NCI-H128 (cell line): ENCODE measurements at regions not wholly inside any gene's neighbourhood (a gene's known extent, or its start where the extent isn't known, plus 50 kb on each side); places are given as distances from the start of the nearest gene placed in this dataset.

ENCODE experiments used
- DNase-seq: peaks from one replicate; lab custom pipeline; 2025; ENCODE audit not compliant: unreplicated experiment; lab: John Stamatoyannopoulos, UW

DNA sequence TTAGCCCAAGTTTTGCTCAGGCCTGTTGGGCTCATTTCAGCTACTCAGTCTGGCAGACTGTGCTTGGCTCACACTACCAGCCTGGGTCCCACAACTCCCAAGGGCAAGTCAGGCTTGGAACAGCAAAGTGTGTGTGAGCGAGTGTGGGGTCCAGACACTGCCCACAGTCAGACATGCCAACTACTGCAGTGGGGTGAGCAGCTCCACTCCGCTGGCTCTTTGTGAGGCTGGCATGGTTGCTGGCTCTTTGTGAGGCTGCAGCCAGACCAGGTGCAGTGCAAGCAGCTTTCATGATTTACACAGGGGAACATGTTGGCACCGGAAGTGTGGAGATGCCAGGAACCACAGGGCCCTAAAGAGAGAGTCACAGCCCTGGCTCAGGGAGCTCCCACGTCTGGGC, 606.7 kb upstream of the FAM174A start:
- no peak for DNase-seq

DNA sequence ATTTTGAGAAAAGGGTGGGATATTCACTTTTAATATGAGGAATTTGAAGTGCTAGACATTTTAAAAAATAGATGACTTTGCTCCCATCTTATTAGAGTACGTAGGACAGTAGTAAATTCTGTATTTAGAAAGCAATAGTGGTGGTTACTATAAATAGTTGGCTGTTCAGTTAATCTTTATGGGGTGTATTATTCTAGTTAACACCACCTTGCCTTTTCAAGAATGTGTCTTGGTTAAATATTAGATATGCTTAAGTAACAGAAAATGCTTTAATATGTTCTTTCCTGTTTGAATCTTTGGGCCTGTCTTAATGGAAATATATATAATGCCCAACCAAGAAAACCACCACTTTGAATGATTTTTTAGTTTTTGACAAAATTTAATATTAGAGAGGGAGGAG, 608.7 kb upstream of the FAM174A start:
- no peak for DNase-seq

DNA sequence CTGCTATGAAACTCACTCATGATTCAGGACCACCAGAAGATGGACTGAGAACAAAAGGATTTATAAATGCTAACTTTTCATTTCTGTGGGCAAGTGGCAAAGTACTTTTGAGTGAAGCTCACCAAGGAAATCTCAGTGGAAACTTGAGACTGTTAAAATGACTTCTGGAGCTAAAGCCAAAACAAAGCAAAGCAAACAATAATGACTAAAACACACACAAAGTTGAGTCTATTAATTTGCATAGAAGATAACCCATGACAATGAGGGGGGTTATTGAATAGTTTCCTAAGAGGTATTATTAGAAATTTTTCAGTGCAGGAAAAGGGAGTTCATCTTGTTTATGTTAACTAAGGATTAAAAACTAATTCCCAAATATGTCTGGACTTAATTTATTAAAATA, 612.8 kb upstream of the FAM174A start:
- DNase-seq: no peak

DNA sequence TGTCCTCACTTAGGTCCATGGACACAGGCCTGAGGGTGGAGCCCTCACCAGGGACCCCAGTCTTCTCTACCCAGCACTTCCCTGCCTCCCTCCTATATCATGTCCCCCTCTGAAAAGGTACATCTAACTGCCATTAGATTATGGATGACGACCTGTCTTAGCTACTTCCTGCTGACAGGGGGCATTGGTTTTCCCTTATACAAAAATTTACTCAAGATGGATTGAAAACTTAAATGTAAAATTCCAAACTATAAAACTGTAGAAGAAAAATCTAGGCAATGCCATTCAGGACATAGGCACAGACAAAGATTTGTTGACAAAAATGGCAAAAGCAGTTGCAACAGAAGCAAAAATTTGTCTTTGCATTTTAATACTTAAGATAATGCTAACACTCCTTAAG, 623.2 kb upstream of the FAM174A start:
- DNase-seq: no peak

DNA sequence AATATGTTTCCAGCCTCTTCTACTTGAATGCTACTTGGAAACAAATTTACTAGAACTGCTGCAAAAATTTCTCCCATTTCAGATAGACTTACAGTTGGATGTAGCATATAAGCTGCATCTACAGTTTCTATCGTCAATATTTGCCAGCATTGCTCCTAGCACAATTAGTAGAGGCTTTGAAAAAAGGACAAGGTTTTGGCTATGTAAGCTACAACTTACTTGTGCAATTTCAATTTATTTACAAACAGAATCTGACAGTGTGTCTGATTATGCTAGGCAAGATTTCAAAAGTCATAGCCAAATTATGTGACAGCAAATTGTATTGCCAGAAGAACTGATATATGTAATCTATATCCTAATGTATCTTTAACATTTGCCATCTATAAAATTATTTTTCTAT, 628.4 kb upstream of the FAM174A start:
- no peak for DNase-seq

DNA sequence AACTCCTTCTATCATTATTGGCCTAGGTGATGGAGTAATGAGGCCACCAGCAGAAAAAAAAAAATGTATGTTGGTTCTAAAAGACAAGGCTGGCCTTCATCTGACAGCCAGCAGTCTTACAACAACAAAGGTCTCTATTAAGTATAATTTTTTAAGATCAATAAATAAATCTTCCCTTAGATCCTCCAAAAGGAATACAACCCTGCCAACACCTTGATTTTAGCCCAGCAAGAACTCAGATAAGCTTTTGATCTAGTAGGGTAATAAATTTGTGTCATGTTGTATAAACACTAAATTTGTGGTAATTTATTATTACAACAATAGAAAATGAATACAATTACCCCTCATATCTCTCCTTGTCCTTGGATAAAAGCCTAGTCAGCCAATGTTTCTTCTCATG, 633.2 kb upstream of the FAM174A start:
- no peak for DNase-seq

DNA sequence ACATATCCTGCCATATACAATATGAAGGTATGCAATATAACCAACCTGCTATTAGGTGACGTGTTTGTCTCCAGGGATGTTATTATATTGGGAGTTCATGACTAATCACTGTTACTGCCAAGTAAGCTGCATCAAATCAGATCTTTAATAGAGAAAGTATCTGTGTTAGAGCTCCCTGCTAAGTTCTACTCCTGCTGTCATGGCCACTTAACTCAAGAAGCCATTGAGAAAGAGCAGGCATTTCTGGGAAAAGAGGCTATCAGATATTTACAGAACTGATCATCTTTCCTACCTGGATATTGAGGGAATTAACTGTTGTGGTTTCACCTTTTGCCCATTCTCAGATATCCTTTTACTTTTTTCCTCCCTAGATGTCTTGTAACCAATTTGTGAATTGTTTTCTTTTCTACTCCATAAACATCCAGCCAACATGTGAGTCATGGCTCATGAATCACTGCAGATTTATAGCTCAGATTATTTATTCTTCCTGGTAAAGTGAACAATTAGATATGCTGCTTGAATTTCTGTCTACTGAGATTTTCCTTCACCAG, 634.8 kb upstream of the FAM174A start:
- DNase-seq: peak; percentile 38

DNA sequence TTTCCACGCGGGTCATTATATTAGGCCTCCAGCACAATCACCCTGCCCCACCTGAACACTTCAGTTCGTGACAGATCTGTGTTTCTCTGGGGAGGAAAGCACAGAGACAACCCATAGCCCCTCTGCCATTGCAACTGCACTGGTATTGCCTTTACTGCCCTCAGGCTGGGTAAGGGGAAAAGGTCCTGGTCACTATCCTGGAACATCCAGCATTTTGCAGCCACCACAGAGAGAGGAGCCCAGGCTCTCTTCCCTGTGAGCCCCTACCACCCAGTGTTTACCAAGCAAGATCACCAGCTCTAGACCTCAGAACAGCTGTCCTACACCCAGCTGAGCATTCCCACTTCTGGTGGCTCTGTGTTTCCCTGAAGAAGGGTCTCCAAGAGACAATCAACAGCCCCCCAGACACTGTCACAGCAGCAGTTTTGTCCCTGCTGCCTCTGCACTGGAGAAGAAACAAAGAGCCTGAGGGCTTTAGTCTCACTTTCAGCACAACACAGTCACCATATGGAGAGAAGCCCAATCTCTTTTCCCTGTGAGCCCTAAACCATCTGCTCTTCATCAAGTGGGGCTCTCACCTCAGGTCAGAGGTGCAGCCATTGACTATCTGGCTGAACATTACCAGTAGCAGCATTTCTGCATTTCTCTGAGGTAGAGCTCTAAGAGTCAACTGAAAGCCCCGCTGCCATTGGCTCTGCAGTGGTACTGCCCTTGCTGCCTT, 655.2 kb upstream of the FAM174A start:
- no peak for DNase-seq

DNA sequence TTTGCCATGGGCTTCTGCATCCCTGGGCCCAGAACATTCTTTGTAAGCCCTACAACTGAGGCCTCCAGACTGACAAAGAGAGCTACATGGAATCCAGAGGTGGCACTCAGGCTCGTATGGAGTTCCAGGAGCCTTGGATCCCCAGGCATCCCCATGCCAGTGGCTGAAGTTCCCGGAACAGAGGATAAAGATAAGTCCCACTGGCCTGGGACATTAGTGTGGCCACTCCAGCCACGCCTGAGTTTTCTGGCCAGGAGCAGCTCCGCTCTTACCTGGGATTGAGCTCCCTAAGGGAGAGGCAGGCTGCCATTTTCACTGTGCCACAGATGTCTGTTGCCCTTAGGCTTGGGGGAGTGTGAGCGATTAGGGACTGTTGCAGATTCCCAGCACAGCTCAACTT, 656.3 kb upstream of the FAM174A start:
- DNase-seq: no peak

DNA sequence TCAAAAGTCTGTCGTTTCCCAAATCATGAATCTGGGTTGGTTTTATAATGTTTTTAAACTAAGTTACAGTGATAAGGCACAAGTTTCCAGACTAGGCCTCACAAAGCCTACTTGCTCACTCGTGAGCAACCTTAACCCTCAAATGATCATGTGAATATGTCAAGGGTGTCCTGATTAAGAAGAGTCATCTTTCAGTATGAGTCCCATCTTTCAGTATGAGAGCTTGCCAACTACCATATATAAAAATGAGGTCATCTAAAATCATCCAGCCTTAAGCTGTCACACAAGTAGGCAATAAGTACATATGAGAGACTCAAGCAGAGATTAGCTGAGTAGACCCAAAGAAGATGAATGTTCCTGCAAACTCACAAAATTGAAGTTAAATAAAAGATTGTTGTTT, 668.4 kb upstream of the FAM174A start:
- no peak for DNase-seq

DNA sequence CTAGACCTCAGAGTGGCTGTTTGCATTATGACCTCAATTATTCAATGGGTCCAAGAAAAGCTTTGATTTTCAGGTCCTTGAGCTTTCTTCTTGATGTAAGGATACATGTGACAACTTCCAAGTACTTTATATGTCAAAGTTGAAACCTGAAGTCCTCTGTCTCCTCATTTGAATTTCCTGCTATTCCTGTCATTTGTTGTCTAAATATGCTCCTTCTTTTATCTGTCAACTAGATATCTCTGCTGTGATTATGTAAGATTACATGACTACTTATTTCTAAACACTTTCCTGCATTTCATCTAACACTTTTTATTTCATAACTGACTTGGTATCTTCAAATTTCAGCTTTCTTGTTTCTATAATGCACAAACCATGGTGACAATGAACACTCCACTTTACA, 670.0 kb upstream of the FAM174A start:
- no peak for DNase-seq

DNA sequence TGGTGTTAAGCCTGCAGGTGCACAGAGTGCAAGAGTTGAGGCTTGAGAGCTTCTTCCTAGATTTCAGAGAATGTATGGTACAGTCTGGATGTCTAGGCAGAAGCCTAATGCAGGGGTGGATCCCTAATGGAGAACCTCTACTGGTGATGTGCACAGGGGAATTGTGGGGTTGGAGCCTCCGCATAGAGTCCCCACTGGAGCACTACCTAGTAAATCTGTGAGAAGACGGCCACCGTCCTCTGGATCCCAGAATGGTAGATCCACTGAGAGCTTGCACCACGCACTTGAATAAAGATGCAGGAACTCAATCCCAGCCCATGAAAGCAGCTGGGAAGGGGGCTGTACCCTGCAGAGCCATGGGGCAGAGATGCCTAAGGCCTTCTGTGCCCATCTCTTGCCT, 699.4 kb upstream of the FAM174A start:
- no peak for DNase-seq

DNA sequence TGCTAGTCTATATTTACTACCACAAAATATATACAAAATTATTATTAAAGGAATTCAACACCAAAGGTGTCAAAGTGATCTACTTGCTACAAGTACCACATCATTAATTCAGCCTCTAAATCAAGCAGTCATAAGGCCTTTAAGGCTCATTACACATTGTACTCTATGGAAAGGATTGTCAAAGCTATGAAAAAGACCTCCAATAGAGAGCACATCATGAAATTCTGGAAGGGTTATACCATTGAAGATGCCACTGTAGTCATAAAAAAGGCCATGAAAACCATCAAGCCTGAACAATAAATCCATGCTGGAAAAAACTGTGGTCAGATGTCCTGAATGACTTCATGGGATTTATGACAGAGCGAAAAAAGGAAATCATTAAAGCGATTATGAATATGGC, 708.0 kb upstream of the FAM174A start:
- no peak for DNase-seq

DNA sequence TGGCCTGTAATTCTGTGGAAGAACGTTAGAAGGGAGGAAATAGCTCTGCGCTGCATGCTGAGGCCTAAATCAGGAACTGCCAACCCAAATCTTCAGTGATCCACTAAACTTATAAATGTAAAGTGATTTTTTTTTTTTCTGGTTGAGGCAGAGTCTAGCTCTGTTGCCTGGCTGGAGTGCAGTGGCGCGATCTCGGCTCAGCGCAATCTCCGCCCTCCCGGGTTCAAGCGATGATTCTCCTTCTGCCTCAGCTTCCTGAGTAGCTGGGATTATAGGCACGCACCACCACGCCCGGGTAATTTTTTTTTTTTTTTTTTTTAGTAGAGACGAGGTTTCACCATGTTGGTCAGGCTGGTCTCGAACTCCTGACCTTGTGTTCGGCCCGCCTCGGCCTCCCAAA, 717.4 kb upstream of the FAM174A start:
- no peak for DNase-seq

DNA sequence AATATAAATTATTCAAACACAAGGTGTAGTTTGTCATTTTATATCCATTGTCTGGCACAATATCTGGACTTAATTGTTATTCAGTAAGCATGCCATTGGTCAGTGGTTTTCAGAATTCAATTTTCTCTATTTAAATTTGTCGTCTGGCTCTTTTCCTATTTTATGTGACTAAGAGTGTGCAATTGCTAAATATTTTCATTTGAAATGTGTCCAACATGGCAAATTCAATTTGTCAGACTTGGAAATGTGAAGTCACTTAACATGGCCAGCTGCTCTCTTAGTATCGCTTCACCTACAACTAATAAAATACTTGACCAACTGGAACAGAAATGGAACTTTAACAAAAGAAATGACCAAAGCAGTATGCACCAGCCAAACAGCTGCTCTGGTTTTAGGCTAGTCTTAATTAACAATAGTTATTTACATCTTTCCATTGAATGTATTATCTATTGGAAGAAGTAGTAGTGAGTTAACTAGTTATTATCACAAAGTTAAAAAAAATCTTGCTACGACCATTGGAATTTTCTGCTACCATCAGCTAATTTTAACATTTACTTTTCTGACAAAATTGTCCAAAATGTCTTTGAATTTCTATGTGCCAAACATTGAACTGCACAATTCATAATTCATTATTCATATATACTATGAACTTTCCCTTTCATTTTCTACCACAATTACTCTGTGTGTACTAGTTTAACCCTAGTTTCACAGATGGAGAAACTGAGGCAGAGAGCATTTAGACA, 720.7 kb upstream of the FAM174A start:
- DNase-seq: no peak

DNA sequence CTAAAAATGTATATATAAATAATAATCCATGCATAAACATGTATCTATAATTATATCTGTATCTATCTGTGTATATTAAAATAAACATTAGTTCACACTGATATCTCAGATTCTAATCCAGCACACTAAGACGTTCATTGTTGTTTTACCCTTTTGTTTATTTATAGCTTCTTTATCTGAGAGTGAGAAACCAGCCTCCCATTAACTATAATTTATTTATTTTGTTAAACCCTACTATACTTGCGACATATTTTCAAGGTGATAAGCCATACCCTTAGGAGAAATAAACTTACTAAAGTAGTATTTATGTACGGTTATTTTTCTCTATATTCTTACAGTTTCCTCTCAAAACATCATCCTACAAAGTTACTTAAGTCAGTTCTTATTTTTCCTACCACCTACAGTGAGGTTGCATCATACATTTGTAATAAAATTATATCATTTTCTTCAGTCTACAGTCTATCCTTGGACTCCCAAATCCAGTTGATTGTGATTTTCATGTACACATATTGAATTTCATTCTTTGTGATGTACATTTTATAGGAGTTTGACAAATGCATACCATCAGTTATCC, 726.4 kb upstream of the FAM174A start:
- no peak for DNase-seq

DNA sequence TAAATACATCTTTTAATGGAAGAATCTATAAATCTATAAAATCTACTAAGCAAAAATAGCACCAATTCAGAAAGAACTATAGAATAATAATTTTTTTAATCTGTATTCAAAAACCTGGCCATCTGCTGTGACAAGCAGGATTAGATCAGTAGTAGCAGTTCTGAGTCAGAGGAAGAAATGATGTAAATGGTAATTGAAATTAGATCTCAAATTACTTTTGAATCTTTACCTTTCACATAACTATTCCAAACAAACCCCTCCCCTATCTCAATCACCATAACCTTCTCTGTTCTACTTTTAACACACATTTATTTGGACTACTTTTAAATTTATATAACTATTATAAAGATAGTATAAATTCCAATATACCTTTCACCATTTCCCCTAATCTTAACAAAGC, 727.8 kb upstream of the FAM174A start:
- no peak for DNase-seq

DNA sequence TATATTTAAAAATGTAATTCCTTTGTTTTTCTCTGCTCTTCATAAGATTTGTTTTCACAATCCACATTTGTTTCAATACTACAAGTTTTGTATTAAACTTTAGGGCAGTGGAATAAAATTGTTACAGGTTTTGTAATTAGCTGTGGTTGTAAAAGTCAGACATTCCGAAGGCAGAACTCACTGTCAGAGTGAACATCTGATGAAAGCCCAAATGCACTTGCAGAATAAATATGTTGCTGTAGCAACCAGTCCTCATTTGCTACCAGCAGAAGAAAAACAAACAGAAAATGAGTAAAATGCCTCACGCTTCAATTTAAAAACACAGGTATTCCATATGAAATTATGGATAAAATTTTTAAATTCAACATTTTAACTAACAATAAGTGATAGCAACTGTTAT, 740.1 kb upstream of the FAM174A start:
- no peak for DNase-seq

DNA sequence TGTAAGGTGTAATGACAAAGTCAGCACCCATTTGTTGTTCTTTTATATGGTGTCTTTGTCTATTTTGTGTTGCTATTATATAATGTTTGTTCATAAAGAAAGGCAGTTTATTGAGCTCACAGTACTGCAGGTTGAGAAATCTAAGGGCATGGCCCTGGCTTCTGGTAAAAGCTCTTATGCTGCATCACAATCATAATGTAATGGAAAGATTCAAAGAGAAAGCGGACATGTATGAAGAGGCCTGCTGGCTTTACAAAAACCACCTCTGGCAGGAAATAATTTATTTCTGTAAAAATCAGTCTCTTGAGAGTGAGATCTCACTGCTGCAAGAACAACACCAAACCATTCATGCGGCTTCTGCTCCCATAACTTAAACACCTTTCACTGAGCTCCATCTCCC, 746.7 kb upstream of the FAM174A start:
- DNase-seq: no peak

DNA sequence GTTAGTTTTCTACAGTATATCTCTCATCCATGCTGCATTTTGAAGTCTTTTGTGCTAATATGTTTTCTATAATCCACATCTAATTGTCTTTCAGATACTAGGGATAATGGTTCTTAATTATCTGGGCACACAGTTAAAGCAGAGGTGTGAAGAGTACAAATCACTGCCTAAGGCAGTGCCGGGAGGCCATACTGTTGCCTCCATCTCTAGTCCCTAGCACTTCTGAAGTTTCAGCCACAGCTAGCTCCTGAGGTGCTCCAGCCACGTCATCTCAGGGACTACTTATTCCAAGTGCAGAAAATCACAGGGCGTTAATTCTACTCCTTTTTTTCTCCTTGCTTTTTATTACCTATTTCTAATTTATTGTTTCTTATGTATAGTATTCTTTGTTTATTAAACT, 760.0 kb upstream of the FAM174A start:
- DNase-seq: no peak

DNA sequence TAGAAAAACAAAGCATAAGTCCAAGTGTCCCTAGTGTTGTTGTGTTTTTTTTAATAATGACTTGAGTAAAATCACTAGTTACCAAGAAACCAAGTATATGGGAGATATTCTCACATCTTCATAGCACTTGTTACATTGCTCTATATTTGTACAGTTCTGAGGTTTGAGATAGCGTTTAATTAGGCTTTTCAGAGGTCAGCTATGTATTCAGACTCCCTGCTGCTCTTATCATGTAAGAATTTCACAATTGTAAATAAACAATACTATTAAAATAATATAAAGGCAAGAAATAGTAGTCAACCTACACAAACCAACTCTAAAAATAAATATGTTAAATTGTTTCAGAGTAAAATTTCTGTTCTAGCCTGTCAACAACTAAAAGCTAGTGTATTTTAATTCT, 761.9 kb upstream of the FAM174A start:
- DNase-seq: no peak

DNA sequence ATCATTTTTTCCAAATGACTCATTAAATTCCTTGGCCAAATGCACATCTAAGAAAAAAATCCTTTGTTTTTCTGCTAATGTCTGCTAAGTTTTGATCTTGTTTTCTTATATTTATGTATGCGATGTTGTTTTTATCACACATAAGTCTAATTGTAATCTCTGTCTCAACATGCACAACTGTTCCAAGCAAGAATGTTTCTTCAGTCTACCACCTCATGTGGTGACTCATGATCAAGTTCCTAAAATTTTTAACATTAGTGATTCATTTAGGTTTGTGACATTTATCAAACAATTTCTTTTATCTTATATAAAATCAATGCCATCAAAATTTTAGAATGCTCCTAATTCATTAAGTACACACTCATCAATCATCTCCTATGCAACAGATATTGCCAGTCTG, 763.9 kb upstream of the FAM174A start:
- DNase-seq: no peak
